ENCODE measurements at regions not wholly inside any gene's neighbourhood (a gene's known extent, or its start where the extent isn't known, plus 50 kb on each side); places are given as distances from the start of the nearest gene placed in this dataset.

DNA sequence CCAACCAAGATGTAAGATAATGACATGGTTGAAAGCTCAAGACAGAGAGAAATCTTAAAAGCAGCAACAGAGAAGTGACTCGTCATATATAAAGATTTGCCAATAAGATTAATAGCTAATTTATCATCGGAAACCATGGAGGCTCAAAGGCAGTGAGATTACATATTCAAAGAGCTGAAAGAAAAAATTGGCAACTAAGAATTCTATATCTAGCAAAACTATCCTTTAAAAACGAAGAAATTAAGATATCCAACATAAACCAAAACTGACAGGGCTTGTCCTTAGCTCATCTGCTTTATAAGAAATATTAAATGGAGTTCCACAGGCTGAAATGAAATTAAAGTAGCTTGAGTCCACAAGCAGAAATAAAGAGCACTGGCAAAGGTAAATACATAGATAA lies 236.6 kb downstream of the ANAPC1 start:
- Histone ChIP-seq H3K27me3 (ENCODE audit: control insufficient read depth, insufficient read depth, low read length) (no peaks in the 10 kb centered on the region), H4K20me1 (ENCODE audit: control insufficient read depth, extremely low read depth, insufficient read depth, low read length) (no peaks in the 10 kb centered on the region), H3K4me3 (replicated peaks in 1 of 4; ENCODE audit: control extremely low read depth in 1 of 4, insufficient read depth in 1 of 4, low read depth in 3 of 4, low read length in 4 of 4) (no peak overlapping the region), H3K9me3 (ENCODE audit: control insufficient read depth, insufficient read depth, low read depth, low read length) (no peaks in the 10 kb centered on the region), H3K36me3 (ENCODE audit: control insufficient read depth, insufficient read depth, low read length) (no peaks in the 10 kb centered on the region), H3K4me2 (ENCODE audit: extremely low read depth, insufficient read depth, low read length) (no peak overlapping the region), H2AFZ (ENCODE audit: low read length) (no peak overlapping the region), H3K9ac (ENCODE audit: insufficient read depth, low read length) (no peak overlapping the region), H3K4me1 (ENCODE audit: control insufficient read depth, extremely low read depth, insufficient read depth, low read length) (no peaks in the 10 kb centered on the region), H3K27ac (ENCODE audit: insufficient read depth, low read length) (no peak overlapping the region), H3K79me2 (ENCODE audit: control insufficient read depth, insufficient read depth, low read length) (no peaks in the 10 kb centered on the region)
- DNase-seq (ENCODE audit: low read depth in 2 of 2) = no peak
- TF ChIP-seq, protein P1, sequence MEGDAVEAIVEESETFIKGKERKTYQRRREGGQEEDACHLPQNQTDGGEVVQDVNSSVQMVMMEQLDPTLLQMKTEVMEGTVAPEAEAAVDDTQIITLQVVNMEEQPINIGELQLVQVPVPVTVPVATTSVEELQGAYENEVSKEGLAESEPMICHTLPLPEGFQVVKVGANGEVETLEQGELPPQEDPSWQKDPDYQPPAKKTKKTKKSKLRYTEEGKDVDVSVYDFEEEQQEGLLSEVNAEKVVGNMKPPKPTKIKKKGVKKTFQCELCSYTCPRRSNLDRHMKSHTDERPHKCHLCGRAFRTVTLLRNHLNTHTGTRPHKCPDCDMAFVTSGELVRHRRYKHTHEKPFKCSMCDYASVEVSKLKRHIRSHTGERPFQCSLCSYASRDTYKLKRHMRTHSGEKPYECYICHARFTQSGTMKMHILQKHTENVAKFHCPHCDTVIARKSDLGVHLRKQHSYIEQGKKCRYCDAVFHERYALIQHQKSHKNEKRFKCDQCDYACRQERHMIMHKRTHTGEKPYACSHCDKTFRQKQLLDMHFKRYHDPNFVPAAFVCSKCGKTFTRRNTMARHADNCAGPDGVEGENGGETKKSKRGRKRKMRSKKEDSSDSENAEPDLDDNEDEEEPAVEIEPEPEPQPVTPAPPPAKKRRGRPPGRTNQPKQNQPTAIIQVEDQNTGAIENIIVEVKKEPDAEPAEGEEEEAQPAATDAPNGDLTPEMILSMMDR (conservative IDR thresholded peaks at IDR 0.05 in 1 of 2, IDR thresholded peaks at IDR 0.05 in 1 of 2; ENCODE audit: low read depth in 1 of 2, low read length in 2 of 2) = no peak
- no peak for TF ChIP-seq EZH2 (IDR thresholded peaks at IDR 0.05; ENCODE audit: low read length, missing control alignments)

DNA sequence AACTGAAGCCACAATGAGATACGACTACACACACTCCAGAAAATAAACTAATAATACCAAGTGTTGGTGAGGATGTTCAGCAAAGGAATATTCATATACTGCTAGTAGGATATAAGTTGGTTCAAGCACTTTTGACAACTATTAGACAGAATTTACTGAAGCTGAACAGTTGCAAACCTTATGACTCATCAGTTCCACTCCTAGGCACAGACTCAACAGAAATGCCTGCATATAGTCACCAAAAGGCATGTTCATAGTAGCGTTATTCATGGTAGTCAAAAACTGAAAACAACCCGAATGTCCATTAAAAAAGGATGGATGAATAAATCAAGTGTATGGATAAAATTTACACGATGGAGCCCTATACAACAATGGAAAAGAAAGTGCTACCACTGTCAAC lies 232.0 kb downstream of the ANAPC1 start:
- DNase-seq (ENCODE audit: low read depth in 2 of 2) = no peak
- H3K4me2 ChIP-seq (ENCODE audit: extremely low read depth, insufficient read depth, low read length) = no peak overlapping the region
- no peak overlapping the region for H3K27ac ChIP-seq (ENCODE audit: insufficient read depth, low read length)
- no peaks in the 10 kb centered on the region for H4K20me1 ChIP-seq (ENCODE audit: control insufficient read depth, extremely low read depth, insufficient read depth, low read length)
- H3K79me2 ChIP-seq (ENCODE audit: control insufficient read depth, insufficient read depth, low read length) = no peaks in the 10 kb centered on the region
- H3K9me3 ChIP-seq (ENCODE audit: control insufficient read depth, insufficient read depth, low read depth, low read length) = no peaks in the 10 kb centered on the region
- H3K27me3 ChIP-seq (ENCODE audit: control insufficient read depth, insufficient read depth, low read length) = peaks cover 3% of the 10 kb centered on the region
- no peak overlapping the region for H3K9ac ChIP-seq (ENCODE audit: insufficient read depth, low read length)
- no peaks in the 10 kb centered on the region for H3K4me1 ChIP-seq (ENCODE audit: control insufficient read depth, extremely low read depth, insufficient read depth, low read length)
- no peak overlapping the region for H2AFZ ChIP-seq (ENCODE audit: low read length)
- no peak overlapping the region for H3K4me3 ChIP-seq (replicated peaks in 1 of 4; ENCODE audit: control extremely low read depth in 1 of 4, insufficient read depth in 1 of 4, low read depth in 3 of 4, low read length in 4 of 4)
- H3K36me3 ChIP-seq (ENCODE audit: control insufficient read depth, insufficient read depth, low read length) = no peaks in the 10 kb centered on the region
- TF ChIP-seq, protein P1 (conservative IDR thresholded peaks at IDR 0.05 in 1 of 2, IDR thresholded peaks at IDR 0.05 in 1 of 2; ENCODE audit: low read depth in 1 of 2, low read length in 2 of 2) = no peak
- TF ChIP-seq EZH2 (IDR thresholded peaks at IDR 0.05; ENCODE audit: low read length, missing control alignments) = no peak

DNA sequence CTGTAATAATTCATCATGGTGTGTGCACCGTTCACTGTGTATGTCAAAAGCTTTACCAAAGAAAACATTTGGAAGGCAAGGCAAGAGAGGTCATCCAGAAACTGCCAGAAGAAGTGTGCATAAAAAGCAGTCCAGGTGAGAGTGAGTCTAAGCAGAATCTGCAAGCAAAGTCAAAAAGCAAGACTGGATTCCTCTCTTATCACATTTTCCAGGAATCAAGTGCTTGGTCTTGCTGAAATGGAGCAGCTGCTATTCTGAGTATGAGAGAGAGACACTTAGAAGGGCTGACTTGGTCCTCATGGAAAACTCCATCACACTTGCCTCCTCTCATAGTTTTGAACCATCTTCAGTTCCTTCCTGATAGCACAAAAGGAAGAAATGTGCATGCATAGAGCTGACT lies 231.3 kb downstream of the ANAPC1 start:
- no peaks in the 10 kb centered on the region for H3K36me3 ChIP-seq (ENCODE audit: control insufficient read depth, insufficient read depth, low read length)
- H3K27ac ChIP-seq (ENCODE audit: insufficient read depth, low read length) = no peak overlapping the region
- no peak overlapping the region for H3K9ac ChIP-seq (ENCODE audit: insufficient read depth, low read length)
- no peak overlapping the region for H3K4me2 ChIP-seq (ENCODE audit: extremely low read depth, insufficient read depth, low read length)
- H3K79me2 ChIP-seq (ENCODE audit: control insufficient read depth, insufficient read depth, low read length) = no peaks in the 10 kb centered on the region
- TF ChIP-seq, protein P1 (conservative IDR thresholded peaks at IDR 0.05 in 1 of 2, IDR thresholded peaks at IDR 0.05 in 1 of 2; ENCODE audit: low read depth in 1 of 2, low read length in 2 of 2) = no peak
- no peak for TF ChIP-seq EZH2 (IDR thresholded peaks at IDR 0.05; ENCODE audit: low read length, missing control alignments)
- H3K4me1 ChIP-seq (ENCODE audit: control insufficient read depth, extremely low read depth, insufficient read depth, low read length) = no peaks in the 10 kb centered on the region
- H2AFZ ChIP-seq (ENCODE audit: low read length) = no peak overlapping the region
- H3K9me3 ChIP-seq (ENCODE audit: control insufficient read depth, insufficient read depth, low read depth, low read length) = no peaks in the 10 kb centered on the region
- no peak overlapping the region for H3K4me3 ChIP-seq (replicated peaks in 1 of 4; ENCODE audit: control extremely low read depth in 1 of 4, insufficient read depth in 1 of 4, low read depth in 3 of 4, low read length in 4 of 4)
- H4K20me1 ChIP-seq (ENCODE audit: control insufficient read depth, extremely low read depth, insufficient read depth, low read length) = no peaks in the 10 kb centered on the region
- peaks cover 3% of the 10 kb centered on the region for H3K27me3 ChIP-seq (ENCODE audit: control insufficient read depth, insufficient read depth, low read length)
- no peak for DNase-seq (ENCODE audit: low read depth in 2 of 2)
